GM23338 (cell line): ENCODE measurements at regions not wholly inside any gene's neighbourhood (a gene's known extent, or its start where the extent isn't known, plus 50 kb on each side); places are given as distances from the start of the nearest gene placed in this dataset.

Source experiments
- ATAC-seq: fragments of 200-7000 bp; cut with Tn5 transposase; 3 replicates; pipeline ENCODE4 v1.9.1; 2020
- DNase-seq: peaks from one replicate; pipeline ENCODE4 v3.0.0-alpha.2; 2015; ENCODE audit warnings: low spot score
- H2AFZ ChIP-seq: fragments of 200-600 bp; sonication (generic); 2 replicates; pipeline ENCODE4 v1.8.0; 2016; ENCODE audit warnings: antibody characterized with exemption, mild to moderate bottlenecking, moderate library complexity
- H3F3A ChIP-seq: fragments of 200-600 bp; sonication (generic); replicated peaks from 2 replicates; pipeline ENCODE4 v1.8.0; 2017; ENCODE audit warnings: antibody characterized with exemption, mixed run types, low read depth
- H3K27ac ChIP-seq: fragments of 200-600 bp; sonication (generic); 2 replicates; pipeline ENCODE4 v1.6.1; 2016; ENCODE audit warnings: low read depth
- H3K27me3 ChIP-seq: fragments of 200-600 bp; sonication (generic); 2 replicates; pipeline ENCODE4 v1.8.0; 2016; ENCODE audit warnings: mild to moderate bottlenecking, mixed run types, moderate library complexity; ENCODE audit not compliant: insufficient read depth
- H3K36me3 ChIP-seq: fragments of 200-600 bp; sonication (generic); 2 replicates; pipeline ENCODE4 v1.8.0; 2016; ENCODE audit warnings: mild to moderate bottlenecking; ENCODE audit not compliant: insufficient read depth
- H3K4me1 ChIP-seq: fragments of 200-600 bp; sonication (generic); 2 replicates; pipeline ENCODE4 v1.8.0; 2016; ENCODE audit warnings: mild to moderate bottlenecking, moderate library complexity; ENCODE audit not compliant: insufficient read depth
- H3K4me2 ChIP-seq: fragments of 200-600 bp; sonication (generic); 2 replicates; pipeline ENCODE4 v1.7.1; 2017; ENCODE audit warnings: mixed run types
- H3K4me3 ChIP-seq: fragments of 200-600 bp; sonication (generic); 2 replicates; pipeline ENCODE4 v1.6.1; 2016; ENCODE audit warnings: mixed run types
- H3K79me2 ChIP-seq: fragments of 200-600 bp; sonication (generic); replicated peaks from 2 replicates; pipeline ENCODE4 v1.8.0; 2017; ENCODE audit warnings: mild to moderate bottlenecking; ENCODE audit not compliant: insufficient read depth
- H3K9me2 ChIP-seq: fragments of 200-600 bp; sonication (generic); 2 replicates; pipeline ENCODE4 v1.8.0; 2017; ENCODE audit not compliant: insufficient read depth
- H4K20me1 ChIP-seq: fragments of 200-600 bp; sonication (generic); replicated peaks from 2 replicates; pipeline ENCODE4 v1.8.0; 2017; ENCODE audit warnings: mild to moderate bottlenecking; ENCODE audit not compliant: insufficient read depth
- H3K27ac Mint-ChIP-seq: 2 replicates; pipeline ENCODE4 v1.8.0; 2020; ENCODE audit warnings: inconsistent platforms, mild to moderate bottlenecking, moderate library complexity, mixed read lengths
- H3K27me3 Mint-ChIP-seq: 3 replicates; pipeline ENCODE4 v1.8.0; 2022; ENCODE audit warnings: low read depth, mild to moderate bottlenecking, moderate library complexity, mixed read lengths, inconsistent platforms; ENCODE audit not compliant: insufficient read depth, poor library complexity
- H3K36me3 Mint-ChIP-seq: 3 replicates; pipeline ENCODE4 v1.8.0; 2021; ENCODE audit warnings: low read depth, mild to moderate bottlenecking, inconsistent platforms, moderate library complexity, mixed read lengths
- H3K4me1 Mint-ChIP-seq: 3 replicates; pipeline ENCODE4 v1.8.0; 2020; ENCODE audit warnings: mild to moderate bottlenecking, inconsistent platforms, mixed read lengths
- H3K4me3 Mint-ChIP-seq: 3 replicates; pipeline ENCODE4 v1.8.0; 2021; ENCODE audit warnings: moderate library complexity, mild to moderate bottlenecking, inconsistent platforms, mixed read lengths
- H3K9me3 Mint-ChIP-seq: 3 replicates; pipeline ENCODE4 v1.8.0; 2020; ENCODE audit warnings: moderate library complexity, mild to moderate bottlenecking, inconsistent platforms, mixed read lengths
- CREB1 ChIP-seq: fragments of 250-450 bp; sonication (Bioruptor Pico); IDR thresholded peaks from 2 replicates; pipeline ENCODE4 v1.5.0; 2020; ENCODE audit warnings: low read depth, mild to moderate bottlenecking, moderate library complexity
- CTCF ChIP-seq, 2 experiments: fragments of 200-600 bp in 1 of 2; sonication (generic) in 1 of 2; conservative IDR thresholded peaks; 2 replicates each; pipeline versions ENCODE4 v1.5.1 to v1.6.1; 2016 to 2017; ENCODE audit warnings: antibody characterized with exemption in 2 of 2, low read depth in 2 of 2, mild to moderate bottlenecking in 2 of 2, moderate library complexity in 1 of 2
- ETS1 ChIP-seq: IDR thresholded peaks from 2 replicates; pipeline ENCODE4 v1.6.1; 2016; ENCODE audit warnings: antibody characterized with exemption
- EZH2 ChIP-seq: fragments of 200-600 bp; sonication (generic); IDR thresholded peaks from one replicate; pipeline ENCODE4 v1.8.0; 2017; ENCODE audit warnings: antibody characterized with exemption, mild to moderate bottlenecking, low read depth; ENCODE audit not compliant: unreplicated experiment
- EZH2phosphoT487 ChIP-seq: fragments of 200-600 bp; sonication (generic); IDR thresholded peaks from one replicate; pipeline ENCODE4 v1.8.1; 2018; ENCODE audit warnings: antibody characterized with exemption; ENCODE audit not compliant: unreplicated experiment
- JUNB ChIP-seq: IDR thresholded peaks from one replicate; pipeline ENCODE4 v1.6.1; 2016; ENCODE audit warnings: antibody characterized with exemption; ENCODE audit not compliant: unreplicated experiment
- NANOG ChIP-seq: IDR thresholded peaks from 2 replicates; pipeline ENCODE4 v1.6.1; 2016; ENCODE audit warnings: antibody characterized with exemption, borderline replicate concordance
- POLR2AphosphoS5 ChIP-seq: IDR thresholded peaks from 2 replicates; pipeline ENCODE4 v1.6.1; 2016; ENCODE audit warnings: antibody characterized with exemption, low read depth
- REST ChIP-seq: IDR thresholded peaks from one replicate; pipeline ENCODE4 v1.6.1; 2018; ENCODE audit warnings: antibody characterized with exemption; ENCODE audit not compliant: unreplicated experiment
- STAT1 ChIP-seq: IDR thresholded peaks from one replicate; pipeline ENCODE4 v1.6.1; 2016; ENCODE audit warnings: antibody characterized with exemption; ENCODE audit not compliant: unreplicated experiment
- ZNF114 ChIP-seq: fragments of 250-450 bp; sonication (Bioruptor Pico); IDR thresholded peaks from 2 replicates; pipeline ENCODE4 v1.5.0; 2020; ENCODE audit warnings: mild to moderate bottlenecking, moderate library complexity
- ZNF331 ChIP-seq: fragments of 250-450 bp; sonication (Bioruptor Pico); IDR thresholded peaks from 2 replicates; pipeline ENCODE4 v1.5.0; 2020; ENCODE audit warnings: low read depth, mild to moderate bottlenecking, moderate library complexity
- ZNF462 ChIP-seq: fragments of 250-450 bp; sonication (Bioruptor Pico); IDR thresholded peaks from 2 replicates; pipeline ENCODE4 v1.5.0; 2020; ENCODE audit warnings: mild to moderate bottlenecking, moderate library complexity

- no peaks in the 10 kb centered on the region for H3K36me3 Mint-ChIP-seq
- H3K4me1 ChIP-seq: no peaks in the 10 kb centered on the region
- H3K4me3 ChIP-seq: no peak overlapping the region
- H3K79me2 ChIP-seq: no peaks in the 10 kb centered on the region
- no peaks in the 10 kb centered on the region for H3F3A ChIP-seq
- no peaks in the 10 kb centered on the region for H4K20me1 ChIP-seq
- no peaks in the 10 kb centered on the region for H3K27me3 ChIP-seq
- TF ChIP-seq CREB1 (CRISPR knock-in tag) (no peak), EZH2phosphoT487 (no peak), REST (no peak), ZNF462 (CRISPR knock-in tag) (no peak), ZNF114 (CRISPR knock-in tag) (no peak), ZNF331 (no peak), JUNB (no peak), STAT1 (no peak), NANOG (no peak), ETS1 (no peak), POLR2AphosphoS5 (no peak), CTCF (conservative IDR thresholded peaks at IDR 0.05; ENCODE audit: low read depth in 2 of 2) (no peak), EZH2 (no peak)
- DNase-seq: no peak
- no peak overlapping the region for H3K27ac Mint-ChIP-seq
- H3K27me3 Mint-ChIP-seq: peaks cover 2% of the 10 kb centered on the region
- H3K36me3 ChIP-seq: no peaks in the 10 kb centered on the region; the same call in 1 of the 2 replicates
- ATAC-seq: no peak
- peaks cover 4% of the 10 kb centered on the region; the same call in 1 of the 2 replicates for H3K9me2 ChIP-seq
- H3K4me3 Mint-ChIP-seq: no peak overlapping the region
- peaks cover 3% of the 10 kb centered on the region; the same call in 1 of the 3 replicates for H3K4me1 Mint-ChIP-seq
- H3K27ac ChIP-seq: no peak overlapping the region
- no peak overlapping the region for H3K4me2 ChIP-seq
- H2AFZ ChIP-seq: no peak overlapping the region
- H3K9me3 Mint-ChIP-seq: no peaks in the 10 kb centered on the region; the same call in 2 of the 3 replicates
Measured at GRCh38 chr1:222037720-222038119, 295.8 kb upstream of the DUSP10 start.
